Heart right ventricle (tissue), 16 donors: ENCODE measurements at regions not wholly inside any gene's neighbourhood (a gene's known extent, or its start where the extent isn't known, plus 50 kb on each side); places are given as distances from the start of the nearest gene placed in this dataset.

Experiments
- ATAC-seq, 8 donors: fragments of 200-7000 bp; cut with Tn5 transposase; one replicate each; pipeline ENCODE4 v1.9.1; 2020; ENCODE audit warnings: mild to moderate bottlenecking in 8 of 8, moderate library complexity in 8 of 8, moderate number of reproducible peaks in 1 of 8
- DNase-seq, 2 donors: peaks; one replicate each; pipeline ENCODE4 v3.0.0-alpha.2; 2020
- H3K27ac ChIP-seq, 10 donors: fragments of 200-600 bp; sonication (generic) in 2 of 10; one replicate each; pipeline versions ENCODE4 v1.5.0 to v1.8.0; 2020 to 2022; ENCODE audit warnings: mild to moderate bottlenecking in 3 of 10
- H3K27me3 ChIP-seq, 7 donors: fragments of 200-600 bp; one replicate each; pipeline ENCODE4 v1.8.0; 2021 to 2022; ENCODE audit warnings: mild to moderate bottlenecking in 2 of 7
- H3K36me3 ChIP-seq, 9 donors: fragments of 200-600 bp; sonication (generic) in 1 of 9; one replicate each; pipeline versions ENCODE4 v1.5.0 to v1.8.0; 2020 to 2022; ENCODE audit warnings: mild to moderate bottlenecking in 2 of 9
- H3K4me1 ChIP-seq, 9 donors: fragments of 200-600 bp; sonication (generic) in 1 of 9; one replicate each; pipeline versions ENCODE4 v1.5.0 to v1.8.0; 2020 to 2022; ENCODE audit warnings: mild to moderate bottlenecking in 4 of 9
- H3K4me3 ChIP-seq, 10 donors: fragments of 200-600 bp; sonication (generic) in 2 of 10; one replicate each; pipeline versions ENCODE4 v1.5.0 to v1.8.0; 2020 to 2022; ENCODE audit warnings: mild to moderate bottlenecking in 7 of 10, moderate library complexity in 2 of 10
- H3K9me3 ChIP-seq, 11 donors: fragments of 200-600 bp in 10 of 11; sonication (generic) in 2 of 11; one replicate each; pipeline versions ENCODE4 v1.5.0 to v1.8.0; 2013 to 2022; ENCODE audit warnings: mild to moderate bottlenecking in 2 of 11, control low read depth in 1 of 11, moderate library complexity in 1 of 11
- WGBS, 2 donors: extraction: QIAGEN DNeasy Blood & Tissue Kit; methylation state at CpG; one replicate each; pipeline ENCODE4 v1.1.7; 2013; ENCODE audit warnings: inconsistent platforms in 1 of 2; 5-methylcytosine and 5-hydroxymethylcytosine counted together
- intact Hi-C, 10 donors: fragments of 100-400 bp; cut with DNase I; formaldehyde crosslinking; loops; one replicate each; pipeline versions ENCODE4 v1.11.1 to v1.14.2; 2022
- TF ChIP-seq, protein P1 (sequence below), 9 donors: fragments of 200-600 bp; sonication (generic) in 2 of 9; IDR thresholded peaks; one replicate each; pipeline versions ENCODE4 v1.5.0 to v1.8.0; 2021 to 2022; ENCODE audit warnings: antibody characterized with exemption in 9 of 9, mild to moderate bottlenecking in 5 of 9, moderate library complexity in 1 of 9
- donor health status: Arrhythmogenic right ventricular cardiomyopathy.
- donor health status: ischemic (EF 13 %, LVEDD 7.1; RV severe dilation, severe dysfunction).
- donor health status: healthy with polysubstance abuse.
- donor health status: DM: no; HTN: yes; CAD: no.
- donor health status: DM: no; HTN: no; CAD: no.
- donor health status: ischemic (EF 25% LVEDD 6.9; RV normal size, moderate dysfunction).
- donor health status: ischemic (EF 25% LVEDD 5.7; RV mildly dilated, moderate dysfunction).
- donor health status: healthy.
- donor health status: DM: yes; HTN: yes; CAD: no.
- donor health status: Ischemic cardiomyopathy.
- donor health status: ischemic (EF 35%, LVEDD 5.7; RV mildly dilated, moderate dysfunction).
- donor health status: nonischemic (EF 11% LVEDD 7.7; RV severe dilation, severe dysfunction).
- donor health status: DM: yes; HTN: yes; CAD: no.
- donor health status: PGD.
- donor health status: ischemic (EF 29% LVEDD 5.4; RV normal size, mild dysfunction).
- donor health status: nonischemic (EF 23%, LVEDD 6.1; RV moderate dilation, normal function).

DNA sequence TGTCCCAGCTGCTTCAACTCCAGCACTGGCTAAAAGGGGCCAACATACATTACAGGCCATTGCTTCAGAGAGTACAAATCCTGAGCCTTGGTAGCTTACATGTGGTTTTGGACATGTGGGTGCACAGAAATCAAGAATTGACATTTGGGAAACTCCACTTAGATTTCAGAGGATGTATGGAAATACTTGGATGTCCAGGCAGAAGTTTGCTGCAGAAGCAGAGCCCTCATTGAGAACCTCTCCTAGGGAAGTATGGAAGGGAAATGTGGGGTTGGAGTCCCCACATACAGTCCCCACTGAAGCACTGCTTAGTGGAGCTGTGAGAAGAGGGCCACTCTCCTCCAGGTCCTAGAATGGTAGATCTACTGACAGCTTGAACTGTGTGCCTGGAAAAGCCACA, 218.0 kb upstream of the CWC22 start:
- Histone ChIP-seq H3K4me1 (no peaks in the 10 kb centered on the region), H3K27ac (no peak overlapping the region), H3K9me3 (peaks cover 0 to 17% (median 0%) of the 10 kb centered on the region in 11 donors), H3K36me3 (no peaks in the 10 kb centered on the region), H3K27me3 (no peaks in the 10 kb centered on the region), H3K4me3 (no peak overlapping the region)
- TF ChIP-seq, protein P1, sequence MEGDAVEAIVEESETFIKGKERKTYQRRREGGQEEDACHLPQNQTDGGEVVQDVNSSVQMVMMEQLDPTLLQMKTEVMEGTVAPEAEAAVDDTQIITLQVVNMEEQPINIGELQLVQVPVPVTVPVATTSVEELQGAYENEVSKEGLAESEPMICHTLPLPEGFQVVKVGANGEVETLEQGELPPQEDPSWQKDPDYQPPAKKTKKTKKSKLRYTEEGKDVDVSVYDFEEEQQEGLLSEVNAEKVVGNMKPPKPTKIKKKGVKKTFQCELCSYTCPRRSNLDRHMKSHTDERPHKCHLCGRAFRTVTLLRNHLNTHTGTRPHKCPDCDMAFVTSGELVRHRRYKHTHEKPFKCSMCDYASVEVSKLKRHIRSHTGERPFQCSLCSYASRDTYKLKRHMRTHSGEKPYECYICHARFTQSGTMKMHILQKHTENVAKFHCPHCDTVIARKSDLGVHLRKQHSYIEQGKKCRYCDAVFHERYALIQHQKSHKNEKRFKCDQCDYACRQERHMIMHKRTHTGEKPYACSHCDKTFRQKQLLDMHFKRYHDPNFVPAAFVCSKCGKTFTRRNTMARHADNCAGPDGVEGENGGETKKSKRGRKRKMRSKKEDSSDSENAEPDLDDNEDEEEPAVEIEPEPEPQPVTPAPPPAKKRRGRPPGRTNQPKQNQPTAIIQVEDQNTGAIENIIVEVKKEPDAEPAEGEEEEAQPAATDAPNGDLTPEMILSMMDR (IDR thresholded peaks at IDR 0.05): no peak
- ATAC-seq (no peak), DNase-seq (no peak)
- intact Hi-C loops: no loop called here

DNA sequence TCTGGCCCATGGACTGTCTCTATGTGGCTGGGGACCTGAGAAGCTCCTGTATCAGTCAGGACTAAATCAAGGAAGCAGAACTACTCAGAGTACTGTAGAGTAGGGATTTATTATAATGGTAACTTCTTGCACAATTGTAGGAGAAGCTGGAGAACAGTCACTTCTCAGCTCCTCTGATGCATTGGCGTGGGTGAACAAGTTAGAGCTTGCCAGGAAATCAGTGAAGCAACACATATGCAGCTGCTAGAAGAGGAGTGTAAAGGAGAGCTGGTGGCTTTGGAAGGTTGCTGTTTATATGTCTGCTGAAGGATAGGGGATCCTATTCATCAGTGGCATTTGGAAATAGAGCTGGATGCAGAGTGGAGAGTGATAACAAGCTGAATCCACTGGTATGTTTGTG, 215.5 kb upstream of the CWC22 start:
- intact Hi-C loops: no loop called here
- peaks cover 0 to 22% (median 5%) of the 10 kb centered on the region in 11 donors for H3K9me3 ChIP-seq
- ATAC-seq: peak; percentile 59 to 95 (median 76)
- WGBS, 2 donors: 42 to 65% methylated on average over 1 of the region's 1 CpG
- no peak overlapping the region for H3K4me3 ChIP-seq
- peak in 1 of 2 donors; percentile 14 for DNase-seq
- no peaks in the 10 kb centered on the region for H3K27me3 ChIP-seq
- H3K27ac ChIP-seq: no peak overlapping the region
- no peaks in the 10 kb centered on the region for H3K36me3 ChIP-seq
- H3K4me1 ChIP-seq: no peaks in the 10 kb centered on the region
- TF ChIP-seq, protein P1 (IDR thresholded peaks at IDR 0.05): no peak

DNA sequence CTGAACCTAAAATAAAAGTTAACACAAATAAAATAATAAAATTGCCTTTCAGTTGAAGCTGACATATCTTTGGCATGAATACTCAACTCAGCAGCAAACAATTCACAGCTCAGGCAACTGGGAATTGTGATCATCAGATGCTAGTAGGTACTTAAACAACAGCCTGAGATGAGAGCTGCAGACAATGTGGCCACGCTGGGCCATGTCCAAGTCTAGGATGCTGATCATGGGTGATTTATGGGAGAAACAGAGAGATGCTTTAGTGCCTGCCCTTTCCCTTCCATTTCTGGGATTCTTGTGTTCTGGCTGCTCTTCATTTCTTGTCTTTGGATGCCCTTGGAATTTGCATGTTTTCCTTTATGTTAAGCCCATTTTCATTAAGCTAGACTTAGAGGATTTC, 212.4 kb upstream of the CWC22 start:
- 75 to 82% methylated on average over 1 of the region's 1 CpG for WGBS, 2 donors
- Histone ChIP-seq H3K27ac (no peak overlapping the region), H3K27me3 (no peaks in the 10 kb centered on the region), H3K4me1 (no peaks in the 10 kb centered on the region), H3K36me3 (no peaks in the 10 kb centered on the region), H3K9me3 (peaks cover 0 to 24% (median 11%) of the 10 kb centered on the region in 11 donors), H3K4me3 (no peak overlapping the region)
- ATAC-seq (no peak), DNase-seq (no peak)
- TF ChIP-seq, protein P1 (IDR thresholded peaks at IDR 0.05): no peak
- intact Hi-C loops: no loop called here

DNA sequence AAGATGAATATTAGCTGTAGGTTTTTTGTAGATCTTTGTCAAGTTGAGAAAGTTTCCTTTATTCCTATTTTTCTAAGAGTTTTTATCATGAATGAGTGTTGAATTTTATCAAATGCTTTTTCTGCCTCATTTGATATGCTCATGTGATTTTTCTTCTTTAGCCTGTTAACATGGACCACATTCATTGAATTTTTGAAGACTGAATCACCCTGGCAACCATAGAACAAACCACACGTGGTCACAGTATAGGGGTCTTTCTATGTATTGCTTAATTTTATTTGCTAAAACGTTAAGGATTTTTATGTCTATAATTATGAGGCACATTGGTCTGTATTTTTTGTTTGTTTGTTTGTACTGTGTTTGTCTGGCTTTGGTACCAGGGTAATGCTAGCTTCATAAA, 201.7 kb upstream of the CWC22 start:
- H3K27me3 ChIP-seq: no peaks in the 10 kb centered on the region
- H3K9me3 ChIP-seq: no peaks in the 10 kb centered on the region
- 51 to 60% methylated on average over 2 of the region's 2 CpGs for WGBS, 2 donors
- H3K4me3 ChIP-seq: no peak overlapping the region
- no peak for DNase-seq
- TF ChIP-seq, protein P1 (IDR thresholded peaks at IDR 0.05): no peak
- intact Hi-C loops: no loop called here
- H3K4me1 ChIP-seq: no peaks in the 10 kb centered on the region
- ATAC-seq: no peak
- H3K27ac ChIP-seq: no peak overlapping the region
- no peaks in the 10 kb centered on the region for H3K36me3 ChIP-seq
